HG03342 (cell line): ENCODE measurements at regions not wholly inside any gene's neighbourhood (a gene's known extent, or its start where the extent isn't known, plus 50 kb on each side); places are given as distances from the start of the nearest gene placed in this dataset.

Experiments used
- ATAC-seq: cut with Tn5 transposase; IDR thresholded peaks from one replicate; pipeline ENCODE4 v1.9.1; 2021; ENCODE audit warnings: mild to moderate bottlenecking, moderate library complexity; ENCODE audit not compliant: unreplicated experiment

DNA sequence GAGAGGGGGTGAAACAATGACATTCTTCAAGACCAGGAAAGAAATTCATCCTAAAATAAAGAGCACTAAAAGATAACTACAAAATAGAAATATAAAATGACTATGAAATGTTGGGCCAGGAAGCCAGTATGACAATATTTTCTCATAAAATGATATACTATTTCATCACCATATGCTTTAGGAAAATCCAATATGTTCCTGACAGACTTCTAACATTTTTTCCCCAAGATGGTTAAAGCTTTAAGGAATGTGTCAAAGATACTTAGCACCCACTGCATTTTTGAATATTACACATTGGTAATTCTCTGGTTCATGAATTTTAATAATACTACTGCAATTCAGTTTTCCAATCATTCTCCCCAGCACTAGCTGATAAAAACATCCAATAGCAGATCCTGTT, 87.7 kb upstream of the PLEKHG7 start:
- no peak for ATAC-seq

DNA sequence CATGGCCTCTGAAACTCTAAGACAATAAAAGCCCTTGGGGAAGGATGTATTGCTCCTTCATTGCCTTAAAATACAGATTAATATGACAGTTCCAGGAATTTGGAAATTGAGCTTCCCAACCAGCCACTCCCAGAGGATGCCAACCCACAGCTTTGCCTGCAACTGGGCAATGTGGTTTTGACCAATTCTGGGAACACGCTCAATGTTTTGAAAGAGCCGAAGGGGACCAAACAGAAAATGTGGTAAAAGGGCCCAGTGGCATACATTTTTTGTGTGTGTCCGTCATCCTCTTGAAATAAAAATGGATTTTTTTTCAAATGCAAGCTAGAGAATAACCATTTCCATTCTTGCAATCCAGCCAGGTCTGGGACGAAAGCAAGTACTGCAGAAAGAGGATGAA, 88.3 kb upstream of the PLEKHG7 start:
- no peak for ATAC-seq

DNA sequence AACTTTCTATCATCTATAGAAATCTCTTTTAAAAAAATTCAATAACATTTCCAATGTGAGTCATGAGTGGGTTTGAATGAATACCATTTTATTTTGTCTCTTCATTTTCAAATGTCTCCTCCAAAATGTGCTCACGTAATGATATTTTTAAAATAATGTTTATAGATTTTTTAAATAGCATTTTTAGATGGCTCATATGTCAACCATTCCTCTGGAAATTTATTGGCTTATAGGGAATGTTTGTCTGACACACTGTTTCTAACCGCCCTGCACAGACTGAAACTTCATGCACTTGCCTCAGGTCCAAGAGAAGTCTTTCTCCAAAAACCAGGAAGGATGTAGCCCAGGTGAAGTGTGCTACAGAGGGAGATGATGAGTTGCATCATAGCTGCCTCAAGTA, 88.8 kb upstream of the PLEKHG7 start:
- no peak for ATAC-seq

DNA sequence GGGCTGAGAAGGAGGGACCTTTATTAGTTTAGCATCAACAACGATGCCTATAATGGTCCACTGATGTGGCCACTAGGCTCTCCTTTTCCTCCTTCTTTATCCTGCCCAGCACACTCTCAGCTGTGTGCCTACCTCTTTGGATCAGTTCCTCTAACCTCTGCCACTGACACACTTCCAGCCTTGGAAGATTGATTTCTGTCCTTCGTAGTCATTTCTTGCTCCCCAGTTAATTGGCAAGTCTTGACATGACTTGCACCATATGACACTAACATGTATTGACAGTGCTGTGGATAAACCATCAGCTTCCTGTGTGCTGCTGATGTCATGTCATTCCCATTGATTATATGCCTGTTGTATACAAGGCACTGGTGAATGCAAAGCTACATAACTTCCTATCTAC, 90.2 kb upstream of the PLEKHG7 start:
- ATAC-seq: no peak

DNA sequence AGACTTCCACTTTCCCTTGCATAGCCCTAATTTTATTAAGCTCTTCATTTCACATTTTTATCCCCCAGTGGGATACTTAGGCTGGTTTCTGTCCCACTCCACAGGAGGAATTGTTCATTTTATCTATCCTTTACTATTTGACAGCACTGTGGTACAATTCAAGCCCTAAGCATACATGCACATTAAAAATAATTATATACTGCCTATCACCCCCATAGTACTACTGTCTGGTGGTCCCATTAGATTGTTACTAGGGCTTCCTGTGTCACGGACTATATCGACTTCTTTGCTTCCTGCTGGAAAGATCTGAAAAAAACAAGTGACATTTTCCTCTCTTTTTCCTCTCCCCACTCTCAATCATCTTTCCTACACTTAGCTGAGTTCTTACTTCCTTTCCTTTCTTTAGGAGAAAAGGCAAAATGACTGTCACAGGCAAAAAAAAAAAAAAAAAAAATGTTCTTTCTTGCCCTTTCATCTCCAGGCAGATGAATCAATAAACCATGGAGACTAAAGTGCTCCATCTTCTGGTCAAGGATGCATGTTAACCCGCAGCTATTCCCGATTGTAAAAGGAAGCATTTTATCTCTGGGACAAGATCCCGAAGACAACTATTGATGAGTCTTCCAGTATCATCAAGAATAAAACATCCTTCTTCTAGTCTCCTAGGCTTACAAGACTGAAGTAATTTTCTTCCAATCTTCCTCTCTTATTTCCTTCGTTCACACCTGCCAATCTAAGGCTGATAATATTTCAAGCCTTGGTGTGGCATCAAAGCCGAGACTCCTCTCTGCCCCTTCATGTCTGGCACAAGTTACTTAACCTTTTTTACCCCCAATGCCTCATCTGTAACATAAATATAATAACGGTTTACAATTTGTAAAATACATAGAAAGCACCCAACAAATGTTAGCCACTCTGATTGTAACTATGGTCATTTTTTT, 94.4 kb upstream of the PLEKHG7 start:
- ATAC-seq: no peak

DNA sequence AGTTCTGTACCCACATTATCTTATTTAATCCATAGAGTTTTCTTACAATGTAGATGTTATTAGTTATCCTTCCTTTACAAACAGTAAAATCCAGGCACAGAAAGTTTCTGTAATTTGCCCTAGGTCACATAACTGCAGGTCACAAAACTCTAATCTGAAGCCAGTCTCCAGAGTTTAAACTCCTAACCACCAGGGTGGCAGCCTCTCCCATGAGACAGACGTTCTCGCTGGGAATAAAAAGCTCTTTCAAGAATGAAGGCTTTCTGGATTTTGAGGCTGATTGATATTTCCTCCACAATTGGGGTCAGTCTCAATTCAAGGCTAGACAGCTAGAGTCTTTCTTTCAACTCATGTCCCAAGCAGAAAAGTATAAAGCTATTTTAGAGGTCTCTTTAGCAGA, 95.8 kb upstream of the PLEKHG7 start:
- ATAC-seq: no peak

DNA sequence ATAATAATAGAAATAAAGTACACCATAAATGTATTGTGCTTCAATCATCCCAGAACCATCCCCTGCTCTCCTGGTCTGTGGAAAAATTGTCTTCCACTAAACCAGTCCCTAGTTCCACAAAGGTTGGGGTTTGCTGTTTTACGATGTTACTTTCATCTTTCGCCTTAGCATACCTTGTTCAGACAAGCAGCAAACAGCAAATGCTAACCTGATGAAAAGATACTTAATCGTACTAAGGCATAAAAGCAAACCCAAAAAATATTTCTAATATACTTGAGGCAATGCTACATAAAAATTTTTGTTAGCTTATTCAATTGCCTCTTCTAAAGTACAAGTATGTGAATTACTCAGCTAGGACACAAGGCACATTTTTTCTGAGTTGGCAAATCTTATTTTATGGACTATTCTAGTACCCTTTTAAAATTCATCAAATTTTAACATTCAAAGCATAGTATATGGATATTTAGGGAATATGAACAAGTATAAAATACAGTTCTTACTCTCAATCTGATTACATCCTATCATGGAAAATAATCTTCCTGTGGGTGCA, 97.1 kb upstream of the PLEKHG7 start:
- ATAC-seq: no peak

DNA sequence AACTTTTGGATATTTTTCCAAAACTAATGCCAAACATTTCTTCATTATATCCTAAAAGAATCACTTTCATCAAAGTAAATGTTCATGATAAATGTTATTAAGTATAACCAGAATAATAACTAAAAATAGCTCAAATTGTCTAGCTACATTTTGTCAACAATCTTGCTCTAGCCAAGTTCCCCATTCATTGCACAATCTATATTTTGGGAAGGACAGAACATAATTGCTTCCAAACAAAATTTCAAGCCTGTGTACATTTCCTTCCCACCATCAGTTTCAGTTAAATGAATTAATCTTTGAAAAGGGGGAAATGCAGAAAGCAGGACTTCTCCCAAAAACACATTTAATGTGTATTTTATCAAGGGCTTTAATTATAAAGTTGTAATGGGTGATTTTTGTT, 98.0 kb upstream of the PLEKHG7 start:
- no peak for ATAC-seq

DNA sequence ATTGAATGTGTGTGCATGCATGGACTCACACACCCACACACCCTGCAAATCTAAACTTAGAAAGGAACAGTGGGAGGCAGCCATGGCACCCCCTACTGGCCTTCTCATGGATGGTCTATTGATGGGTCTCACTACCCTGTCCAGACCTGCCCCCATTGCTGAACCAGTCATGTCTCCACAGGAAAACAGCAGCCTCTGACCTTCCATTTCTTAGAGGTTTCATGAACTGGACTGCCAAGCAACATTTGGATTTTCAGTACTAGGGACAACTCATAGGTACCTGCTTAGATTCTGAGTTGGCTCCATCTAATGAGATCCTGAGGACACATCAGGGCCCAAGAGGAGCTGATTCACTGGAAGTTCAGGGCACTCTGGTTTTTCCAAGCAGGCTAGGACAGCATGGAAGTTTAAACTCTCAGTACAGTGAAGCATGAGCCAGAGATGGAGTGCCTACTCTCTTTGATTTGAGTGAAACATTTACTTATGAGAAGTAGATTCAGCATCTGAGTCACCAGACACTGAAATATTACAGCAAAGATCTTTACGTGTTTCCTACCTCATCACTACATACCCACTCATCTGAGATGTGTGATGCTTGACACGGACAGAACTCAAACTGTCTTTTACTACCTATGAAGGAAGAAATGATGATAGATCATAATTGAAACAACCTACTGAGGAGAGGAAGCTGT, 98.9 kb upstream of the PLEKHG7 start:
- ATAC-seq: no peak

DNA sequence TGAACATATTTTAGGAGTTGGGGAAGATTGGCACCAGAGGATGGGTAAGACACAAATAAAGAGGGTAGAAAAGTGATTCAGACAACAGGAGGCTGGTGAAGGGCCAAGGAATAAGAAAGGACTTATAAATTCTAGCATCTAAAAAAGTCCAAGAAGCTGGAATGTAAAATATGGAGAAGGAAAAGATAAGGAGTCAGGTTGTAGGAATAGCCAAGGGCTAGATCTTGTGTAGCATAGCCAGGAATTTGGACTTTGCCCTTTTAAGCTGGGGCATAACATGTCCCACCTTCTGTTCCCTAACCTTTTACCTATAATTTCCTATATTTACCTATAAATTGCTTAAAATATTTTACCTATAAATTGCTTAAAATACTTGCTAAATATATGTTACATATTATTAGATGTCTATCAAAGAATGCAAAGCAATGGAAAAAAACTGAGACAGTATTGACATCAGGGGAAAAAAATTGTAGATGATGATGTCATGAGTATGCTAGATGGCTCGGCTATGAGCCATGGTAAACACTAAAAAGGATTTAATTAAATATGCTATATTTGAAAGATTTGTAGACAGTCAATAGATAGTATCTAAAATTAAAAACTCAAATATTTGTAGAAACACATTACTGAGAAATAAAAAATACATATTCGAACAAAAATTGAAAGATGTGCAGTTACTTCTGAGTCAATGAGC, 99.7 kb upstream of the PLEKHG7 start:
- no peak for ATAC-seq

DNA sequence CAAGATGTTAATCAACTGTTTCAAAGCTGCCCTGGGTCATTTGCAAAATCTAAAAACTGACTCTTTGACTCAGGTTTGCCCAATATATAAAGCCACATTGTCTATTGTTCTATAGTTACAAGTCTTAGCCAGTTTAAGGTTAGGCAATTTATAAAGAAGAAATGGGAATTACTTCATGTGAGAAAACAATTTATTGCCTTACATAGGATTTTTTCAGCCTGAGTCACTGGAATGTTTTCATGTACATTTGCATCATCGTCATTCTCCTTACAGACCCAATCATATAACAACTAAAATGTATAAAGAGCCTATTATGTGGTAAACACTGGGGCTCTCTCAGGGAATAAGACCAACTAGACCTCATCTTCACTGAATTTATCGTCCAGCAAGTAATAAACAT, 100.3 kb upstream of the PLEKHG7 start:
- ATAC-seq: no peak

DNA sequence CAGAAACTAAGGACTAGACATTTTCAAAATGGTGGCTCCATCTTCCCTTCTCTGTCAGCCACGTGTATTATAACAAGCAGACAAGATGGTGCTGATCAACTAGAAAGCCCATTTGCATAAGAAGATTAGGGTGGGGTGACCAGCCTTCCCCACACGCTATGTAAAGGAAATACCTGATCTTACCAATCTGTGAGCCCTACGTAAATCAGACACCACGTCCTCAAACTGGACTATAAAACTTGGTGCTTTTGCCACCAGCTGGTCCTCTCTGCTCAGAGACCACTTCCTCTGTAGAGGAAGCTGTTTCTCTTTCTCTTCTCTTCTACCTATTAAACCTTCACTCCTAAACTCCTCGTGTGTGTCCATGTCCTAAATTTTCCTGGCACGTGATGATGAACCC, 101.1 kb upstream of the PLEKHG7 start:
- no peak for ATAC-seq

DNA sequence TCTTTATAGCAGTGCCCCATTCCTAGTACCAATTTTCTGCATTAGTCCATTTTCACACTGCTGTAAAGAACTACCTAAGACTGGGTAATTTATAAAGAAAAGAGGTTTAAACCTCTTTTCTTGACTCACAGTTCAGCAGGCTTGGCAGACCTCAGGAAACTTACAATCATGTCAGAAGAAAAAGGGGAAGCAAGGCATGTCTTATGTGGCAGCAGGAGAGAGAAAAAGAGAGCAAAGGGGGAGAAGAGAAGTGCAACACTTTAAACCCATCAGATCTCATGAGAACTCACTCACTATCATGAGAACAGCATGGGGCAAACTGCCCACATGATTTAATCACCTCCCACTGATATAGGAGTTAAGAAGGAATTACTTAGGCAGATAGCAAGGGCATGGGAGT, 101.6 kb upstream of the PLEKHG7 start:
- no peak for ATAC-seq

DNA sequence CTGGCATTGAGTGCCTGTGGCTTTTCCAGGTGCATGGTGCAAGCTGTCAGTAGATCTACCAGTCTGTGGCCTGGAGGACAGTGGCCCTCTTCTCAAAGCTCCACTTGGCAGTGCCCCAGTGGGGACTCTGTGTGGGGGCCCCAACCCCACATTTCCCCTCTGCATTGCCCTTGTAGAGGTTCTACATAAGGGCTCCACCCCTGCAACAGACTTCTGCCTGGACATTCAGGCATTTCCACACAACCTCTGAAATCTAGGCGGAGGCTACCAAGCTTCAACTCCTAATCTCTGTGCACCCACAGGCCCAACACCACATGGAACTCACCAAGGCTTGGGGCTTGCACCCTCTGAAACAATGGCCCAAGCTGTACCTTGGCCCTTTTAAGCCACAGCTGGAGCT, 102.7 kb upstream of the PLEKHG7 start:
- ATAC-seq: no peak

DNA sequence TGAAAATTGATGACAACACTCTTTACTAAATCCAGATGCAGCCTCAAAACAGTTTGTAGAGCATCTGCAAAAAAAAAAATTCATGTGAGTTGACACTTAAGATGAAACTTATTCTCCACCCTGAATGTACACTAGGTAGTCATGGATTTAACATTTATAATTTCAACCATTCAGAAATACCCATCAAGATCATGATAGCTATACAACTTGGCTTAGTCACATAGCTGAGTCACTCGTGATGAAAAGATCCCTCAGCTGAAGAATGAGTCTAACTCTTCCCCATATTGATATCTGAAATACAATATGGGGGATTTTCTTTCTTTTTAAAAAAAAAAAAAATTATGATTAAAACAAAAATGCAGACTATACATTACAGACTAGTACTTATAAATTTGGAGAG, 104.8 kb upstream of the PLEKHG7 start:
- no peak for ATAC-seq

DNA sequence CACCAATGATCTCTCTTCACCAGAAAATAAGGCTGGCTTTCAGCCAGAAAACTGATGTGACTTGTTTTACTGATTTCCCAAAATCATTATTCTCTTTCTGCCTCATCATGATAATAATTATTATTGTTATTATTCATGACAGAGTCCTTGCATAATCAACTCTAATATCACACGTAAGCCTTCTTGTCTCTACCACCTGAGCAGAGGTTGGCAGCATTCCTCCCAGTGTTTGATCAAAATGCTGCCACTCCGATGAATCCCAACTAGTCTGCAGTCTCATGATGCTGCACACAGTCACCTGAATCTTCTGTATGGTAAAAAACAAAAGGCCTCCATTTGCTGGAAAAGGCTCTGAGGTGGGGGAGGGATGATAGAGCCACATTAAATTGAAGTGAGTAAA, 105.7 kb upstream of the PLEKHG7 start:
- ATAC-seq: no peak

DNA sequence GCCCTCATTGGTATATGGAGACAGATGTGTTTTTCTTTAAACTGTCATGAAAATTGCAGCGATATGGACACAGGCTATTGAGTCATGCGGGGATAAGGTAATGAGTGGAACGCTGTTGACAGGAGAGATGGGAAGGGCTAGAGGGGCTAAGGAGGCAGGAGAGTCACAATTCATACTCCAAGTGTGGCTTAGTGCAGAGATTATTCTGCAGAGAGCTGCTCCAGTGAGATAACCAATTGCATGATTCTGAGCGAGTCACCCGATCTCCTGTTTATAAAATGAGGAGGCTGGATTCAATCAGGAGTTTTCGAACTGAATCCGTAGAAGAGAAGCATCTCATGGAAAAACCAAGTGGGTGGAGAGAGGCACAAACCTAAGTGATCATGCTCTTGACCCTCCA, 106.4 kb upstream of the PLEKHG7 start:
- no peak for ATAC-seq

DNA sequence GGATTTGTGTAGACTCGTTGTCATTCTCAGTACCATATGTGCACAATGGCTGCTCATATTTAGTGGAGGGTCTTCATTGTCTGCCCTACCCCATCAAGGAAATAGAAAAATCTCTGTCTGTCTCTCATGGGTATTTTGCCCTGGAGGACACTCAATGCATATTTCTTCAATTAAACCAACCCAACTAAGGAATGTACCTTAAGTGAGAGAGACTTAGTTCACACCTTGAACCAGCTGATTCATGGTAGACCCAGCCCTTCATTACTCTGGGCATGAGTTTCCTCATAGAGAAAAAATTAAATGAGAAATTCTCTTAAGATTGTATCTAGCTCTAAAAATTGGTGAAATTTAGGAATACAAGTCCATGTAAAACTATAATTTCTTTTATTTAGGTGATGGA, 107.1 kb upstream of the PLEKHG7 start:
- no peak for ATAC-seq

DNA sequence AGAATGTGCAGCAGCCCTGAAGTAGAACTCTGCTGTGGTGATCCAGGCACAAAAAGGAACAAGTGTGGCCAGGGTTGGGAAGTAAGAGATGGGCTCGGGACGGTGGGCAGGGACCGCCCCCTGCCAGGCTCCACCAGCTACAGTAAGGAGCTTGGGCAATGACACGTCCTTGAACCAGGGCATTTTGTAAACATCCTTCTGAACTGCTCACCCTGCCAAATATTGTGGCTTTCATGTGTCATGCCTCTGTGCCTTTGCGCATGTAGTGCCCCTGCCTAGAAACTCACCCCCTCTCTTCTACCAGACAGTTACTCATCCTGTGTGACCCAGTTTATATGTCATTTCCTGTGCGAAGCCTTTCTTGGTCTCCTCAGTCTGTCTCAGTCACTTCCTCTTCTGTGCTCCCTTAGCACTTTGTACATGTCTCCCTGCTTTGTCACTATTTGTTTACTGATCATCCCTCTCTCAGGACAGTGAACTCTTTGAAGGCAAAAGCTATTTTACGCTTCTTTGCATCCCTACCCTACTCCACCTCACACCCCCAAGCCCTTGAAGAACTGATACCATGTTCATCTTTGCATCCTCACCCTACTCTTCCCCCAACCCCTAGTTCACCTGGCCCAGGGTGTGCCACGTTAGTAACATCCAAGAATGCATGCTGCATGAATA, 108.9 kb upstream of the PLEKHG7 start:
- peak; percentile 100 for ATAC-seq

DNA sequence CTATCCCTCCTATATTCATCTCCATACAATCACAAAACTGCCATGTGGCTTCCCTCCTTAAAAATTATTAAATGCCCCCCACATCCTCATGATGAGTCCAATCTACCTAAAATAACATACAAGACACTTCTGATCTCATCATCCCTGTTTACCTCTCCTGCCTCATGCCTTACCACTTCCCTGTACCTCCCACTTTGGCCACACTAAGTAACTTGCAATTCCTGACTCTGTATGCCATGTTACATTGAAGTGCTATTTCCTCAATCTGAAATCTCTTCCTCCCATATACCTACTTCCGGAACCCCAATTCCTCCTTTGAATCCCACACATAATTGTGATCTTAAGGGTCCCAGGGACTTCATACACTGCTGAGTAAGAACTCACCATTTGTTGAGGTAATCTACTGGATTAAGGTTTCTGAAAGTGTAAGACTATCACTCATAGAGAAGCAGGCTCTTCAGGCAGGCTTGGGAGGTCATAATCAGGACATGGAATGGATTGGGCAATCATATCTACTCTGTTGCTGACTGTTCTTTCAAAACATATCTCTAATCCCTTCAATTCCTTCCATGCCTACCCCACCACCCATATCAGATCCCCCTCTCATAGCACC, 117.6 kb upstream of the PLEKHG7 start:
- ATAC-seq: no peak

DNA sequence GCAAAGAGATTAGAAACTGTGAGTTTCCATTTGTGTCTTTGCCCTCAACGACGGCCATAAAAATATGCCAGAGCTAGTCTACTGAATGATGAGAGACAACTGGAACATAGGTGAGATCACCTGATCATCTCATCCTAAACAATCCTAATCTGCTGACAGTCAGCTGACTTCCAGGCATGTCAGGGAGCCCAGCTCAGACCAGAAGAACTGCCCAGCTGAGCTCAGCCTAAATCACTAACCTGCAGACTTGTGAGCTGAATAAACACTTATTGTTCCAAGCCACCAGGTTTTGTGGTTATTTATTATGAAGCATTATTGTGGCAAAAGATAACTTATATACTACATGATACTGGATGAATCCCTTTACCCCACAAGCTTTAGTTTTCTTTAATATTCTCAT, 118.9 kb upstream of the PLEKHG7 start:
- ATAC-seq: no peak
